Activated gamma-delta T cell treated with anti-CD3 and anti-CD28 coated beads, Interleukin-2, amount 50 U/mL, for 16 hours (primary cell): ENCODE measurements at regions not wholly inside any gene's neighbourhood (a gene's known extent, or its start where the extent isn't known, plus 50 kb on each side); places are given as distances from the start of the nearest gene placed in this dataset.

ENCODE experiments used
- DNase-seq: peaks from one replicate; pipeline ENCODE4 v3.0.0-alpha.2; 2020; ENCODE audit warnings: low read depth

DNA sequence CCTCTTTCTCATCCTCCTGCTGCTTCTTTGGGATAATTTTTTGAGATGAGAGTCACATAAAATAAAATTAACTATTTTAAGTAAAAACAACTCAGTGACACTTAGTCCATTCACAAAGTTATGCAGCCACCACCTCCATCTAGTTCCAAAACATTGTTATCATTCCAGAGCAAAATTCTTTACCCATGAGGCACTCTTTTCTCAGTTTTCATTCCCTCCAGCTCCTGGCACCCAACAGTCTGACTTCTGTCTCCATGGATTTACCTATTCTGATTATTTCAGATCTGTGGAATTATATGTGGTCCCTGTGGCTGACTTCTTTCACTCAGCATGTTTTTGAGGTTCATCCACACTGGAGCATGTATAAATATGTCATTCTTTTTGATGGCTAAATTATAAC, 239.9 kb upstream of the DYNLRB2 start:
- DNase-seq = no peak

DNA sequence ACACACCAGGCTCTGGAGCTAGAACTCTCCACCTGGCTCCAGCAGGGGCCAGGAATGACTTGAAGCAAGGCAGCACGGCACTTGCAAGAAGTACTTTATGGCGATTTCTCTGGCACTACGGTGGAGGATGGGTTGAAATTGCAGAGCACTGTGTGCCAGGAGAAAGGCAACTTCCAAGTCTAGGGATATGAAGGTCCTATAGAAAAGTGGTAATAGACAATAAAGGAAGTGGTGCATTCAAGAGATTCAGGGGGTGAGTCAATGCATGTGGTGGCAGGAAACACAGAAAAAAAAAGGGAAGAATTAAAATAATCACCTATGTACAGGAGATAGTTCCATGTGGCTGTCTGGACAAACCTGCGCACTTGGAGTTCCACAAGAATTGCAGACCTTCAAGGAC, 240.3 kb upstream of the DYNLRB2 start:
- no peak for DNase-seq

DNA sequence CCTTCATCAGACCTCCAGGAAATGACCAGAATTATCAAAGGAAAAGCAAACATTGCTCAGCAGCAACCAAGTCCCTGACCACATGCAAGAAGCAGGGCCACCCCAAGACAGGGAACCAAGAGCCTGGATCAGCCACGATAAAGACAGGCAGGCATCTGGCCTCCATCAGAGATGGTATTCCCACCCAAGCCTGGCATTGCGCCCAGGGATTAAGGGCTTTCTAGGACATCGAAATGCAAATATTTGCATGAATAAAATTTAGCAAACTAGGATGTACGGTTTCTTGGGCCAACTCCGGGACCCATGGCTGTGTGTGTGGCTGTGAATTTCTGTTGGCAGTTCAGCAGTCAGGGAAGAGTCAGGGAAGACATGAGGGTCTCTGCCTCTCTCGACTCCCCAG, 241.4 kb upstream of the DYNLRB2 start:
- DNase-seq = no peak

DNA sequence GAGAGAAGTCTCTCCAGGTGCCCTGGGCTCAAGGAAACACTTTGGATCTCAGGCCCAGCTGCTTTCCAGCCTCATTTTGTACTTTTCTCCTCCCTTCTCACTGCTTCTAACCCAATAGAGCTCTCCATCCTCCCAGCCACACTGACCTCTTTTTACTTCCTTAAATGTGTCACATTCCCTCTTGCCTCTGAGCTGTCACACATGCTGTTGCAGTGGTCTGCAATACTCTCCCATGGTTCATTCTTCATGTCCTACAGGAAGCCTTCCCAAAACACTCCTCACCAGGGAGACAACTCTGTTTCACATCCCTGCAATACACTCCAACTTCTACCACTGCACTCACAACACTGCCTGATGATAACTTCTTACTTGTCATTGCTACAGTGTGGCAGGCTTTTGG, 242.1 kb upstream of the DYNLRB2 start:
- DNase-seq = no peak

DNA sequence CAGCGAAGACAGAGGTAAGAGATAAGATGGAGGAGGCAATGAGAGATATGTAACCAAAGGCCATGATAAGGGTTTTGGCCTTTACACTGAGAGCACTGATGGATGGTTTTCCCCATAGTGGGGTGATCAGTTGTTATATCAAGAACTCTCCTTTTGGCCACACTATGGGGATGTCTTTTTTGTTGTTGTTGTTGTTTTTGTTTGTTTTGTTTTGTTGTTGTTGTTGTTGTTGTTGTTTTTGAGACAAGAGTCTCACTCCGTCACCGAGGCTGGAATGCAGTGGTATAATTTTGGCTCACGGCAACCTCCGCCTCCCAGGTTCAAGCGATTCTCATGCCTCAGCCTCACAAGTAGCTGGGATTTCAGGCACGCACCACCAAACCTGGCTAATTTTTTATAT, 244.8 kb upstream of the DYNLRB2 start:
- DNase-seq = no peak

DNA sequence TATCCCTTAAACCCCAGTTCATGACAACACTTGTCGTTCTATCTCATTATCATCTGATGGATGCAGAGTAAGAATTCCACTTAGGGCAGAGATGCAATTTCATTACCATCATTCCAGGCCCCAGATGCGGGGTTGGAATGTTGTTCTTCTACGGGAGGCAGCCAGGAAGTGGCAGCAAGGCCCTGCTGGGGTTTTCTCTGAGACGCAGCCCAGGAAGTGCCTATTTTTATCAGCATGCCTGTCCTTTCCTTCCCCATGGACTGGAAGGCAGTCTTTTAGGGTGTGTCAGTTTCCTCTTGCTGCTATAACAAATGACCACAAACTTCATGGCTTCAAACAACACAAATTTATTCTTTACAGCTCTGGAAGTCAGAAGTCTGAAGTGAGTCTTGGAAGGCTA, 246.6 kb upstream of the DYNLRB2 start:
- no peak for DNase-seq

DNA sequence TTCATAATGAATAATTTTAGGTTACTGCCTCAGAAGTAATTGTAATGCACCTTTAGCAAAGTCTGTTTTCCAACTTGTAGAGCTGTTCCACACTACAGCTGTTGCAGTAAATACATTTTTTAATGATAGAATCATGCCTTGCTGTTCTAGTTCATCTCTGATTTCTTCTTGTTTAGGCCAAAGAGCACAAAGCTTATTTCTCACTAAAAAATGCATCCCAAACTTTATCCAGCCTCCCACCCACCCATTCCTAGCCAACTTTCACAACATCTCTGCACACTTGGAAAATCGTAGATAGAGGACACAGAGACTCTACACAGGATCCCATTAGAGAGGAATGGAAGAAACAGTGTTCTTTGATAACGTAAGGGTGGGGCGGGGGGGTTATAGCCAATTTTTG, 252.2 kb upstream of the DYNLRB2 start:
- DNase-seq = no peak

DNA sequence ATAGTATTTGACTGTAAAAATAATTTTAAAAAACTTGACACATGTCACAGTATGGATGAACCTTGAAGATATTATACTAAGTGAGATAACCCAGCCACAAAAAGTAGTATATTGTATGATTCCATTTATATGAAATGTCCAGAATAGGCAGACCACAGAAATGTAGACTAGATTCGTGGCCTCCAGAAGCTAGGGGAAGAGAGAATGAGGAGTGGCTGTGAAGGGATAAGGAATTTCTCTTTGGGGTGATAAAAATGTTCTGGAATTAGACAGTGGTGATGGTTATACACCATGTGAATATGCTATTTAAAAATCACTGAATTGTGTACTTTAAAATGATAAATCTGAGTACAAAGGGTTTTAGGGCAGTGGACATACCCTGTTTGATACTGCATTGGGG, 253.1 kb upstream of the DYNLRB2 start:
- DNase-seq = no peak

DNA sequence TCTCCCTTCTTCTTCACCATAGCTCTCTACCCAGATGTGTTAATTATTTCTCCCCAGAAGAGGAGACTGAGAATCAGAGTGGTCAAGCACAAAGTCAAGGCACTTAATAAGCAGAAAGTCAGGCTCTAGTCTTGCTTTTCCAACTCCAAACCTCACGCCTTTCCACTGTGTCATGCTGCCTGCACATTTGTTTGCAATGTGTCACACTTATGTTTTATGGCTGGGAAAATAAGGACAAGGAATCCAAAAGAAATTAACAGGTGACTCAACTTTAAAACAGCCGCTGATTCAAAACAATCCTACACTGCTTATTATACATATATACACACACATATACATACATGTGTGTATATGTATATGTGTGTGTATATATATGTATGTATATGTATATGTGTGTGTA, 255.7 kb upstream of the DYNLRB2 start:
- no peak for DNase-seq

DNA sequence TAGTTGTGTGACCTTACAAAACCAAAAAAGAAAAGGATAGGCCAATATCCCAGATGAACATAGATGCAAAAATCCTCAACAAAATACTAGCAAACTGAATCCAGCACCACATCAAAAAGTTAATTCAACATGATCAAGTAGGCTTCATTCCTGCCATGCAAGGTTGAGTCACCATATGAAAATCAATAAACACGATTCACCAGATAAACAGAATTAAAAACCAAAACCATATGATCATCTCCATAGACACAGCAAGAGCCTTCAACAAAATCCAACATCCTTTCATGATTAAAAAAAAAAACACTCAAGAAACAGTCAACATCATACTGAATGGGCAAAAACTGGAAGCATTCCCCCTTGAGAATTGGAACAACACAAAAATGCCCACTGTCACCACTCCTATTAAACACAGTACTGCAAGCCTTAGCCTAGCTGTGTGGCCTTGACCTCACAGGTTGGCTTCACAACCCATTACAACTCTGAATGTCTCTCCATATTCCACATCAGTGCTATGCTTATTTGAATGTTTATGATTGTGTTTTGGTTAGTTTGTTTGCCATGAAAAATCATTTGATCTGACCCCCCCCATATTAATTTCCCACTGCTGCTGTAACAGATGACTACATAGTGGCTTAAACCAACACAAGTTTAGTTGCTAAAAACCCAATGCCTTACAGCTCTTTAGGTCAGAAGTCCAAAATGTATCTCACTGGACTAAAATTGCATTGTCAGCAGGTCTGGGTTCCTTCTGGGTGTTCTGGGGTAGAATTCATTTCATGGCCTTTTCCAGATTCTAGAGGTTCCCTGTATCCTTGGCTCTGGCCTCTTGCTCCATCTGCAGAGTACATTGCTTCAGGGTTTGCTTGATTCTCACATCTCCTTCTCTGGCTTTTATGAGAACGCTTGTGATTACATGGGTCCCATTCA, 257.1 kb upstream of the DYNLRB2 start:
- DNase-seq = no peak

DNA sequence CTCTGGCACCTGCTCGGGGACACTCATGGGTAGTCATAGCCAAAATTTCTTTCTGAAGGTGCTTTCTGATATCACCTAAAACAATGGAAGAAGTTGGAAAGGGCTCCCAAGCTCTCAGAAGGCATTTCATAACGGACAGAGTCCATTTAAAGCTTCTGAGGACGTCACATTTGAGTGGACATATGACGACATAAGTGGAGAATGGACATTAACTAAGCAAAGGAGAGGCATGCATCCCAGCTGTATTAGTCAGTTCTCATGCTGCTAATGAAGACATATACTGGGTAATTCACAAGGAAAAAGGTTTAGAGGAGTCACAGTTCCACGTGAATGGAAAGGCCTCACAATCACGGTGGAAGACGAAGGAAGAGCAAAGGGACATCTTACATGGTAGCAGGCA, 260.2 kb upstream of the DYNLRB2 start:
- no peak for DNase-seq

DNA sequence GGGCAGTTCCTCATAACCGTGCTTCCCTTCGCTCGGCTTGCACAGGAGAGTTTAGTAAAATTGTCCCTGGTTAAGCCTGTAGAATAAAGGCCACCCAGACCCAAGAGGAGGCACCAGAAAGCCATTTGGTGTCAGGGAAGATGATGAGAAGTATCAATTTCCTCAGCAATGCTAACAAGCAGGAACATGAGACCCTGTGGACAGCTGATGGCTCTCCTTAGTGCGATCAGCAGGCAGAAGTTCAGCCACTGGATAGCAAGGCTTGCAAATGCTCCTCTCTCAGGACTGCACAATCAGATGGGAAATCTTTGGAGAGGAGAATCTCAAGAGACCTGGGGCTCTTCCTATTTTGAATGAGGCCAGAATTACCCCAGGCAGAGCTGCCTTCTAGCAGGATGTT, 261.1 kb upstream of the DYNLRB2 start:
- no peak for DNase-seq

DNA sequence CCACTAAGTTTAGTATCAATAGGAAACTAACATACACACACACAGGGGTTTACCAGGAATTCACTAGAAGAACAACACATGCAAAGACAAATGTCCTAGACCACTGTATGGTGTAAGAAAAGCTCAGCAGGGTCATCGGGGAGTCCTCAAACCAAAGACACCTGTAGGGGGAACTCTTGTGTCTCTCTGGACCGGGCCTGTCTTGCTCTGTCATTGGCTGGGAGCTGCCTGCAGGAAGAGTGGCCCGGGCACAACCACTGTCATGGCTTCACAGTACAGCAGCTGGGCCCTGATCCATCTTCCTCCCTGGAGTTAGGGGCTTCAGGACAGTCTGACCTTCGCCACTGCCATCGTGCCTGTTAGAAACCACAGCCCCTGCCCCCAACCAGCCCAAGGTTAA, 263.6 kb upstream of the DYNLRB2 start:
- DNase-seq = no peak

DNA sequence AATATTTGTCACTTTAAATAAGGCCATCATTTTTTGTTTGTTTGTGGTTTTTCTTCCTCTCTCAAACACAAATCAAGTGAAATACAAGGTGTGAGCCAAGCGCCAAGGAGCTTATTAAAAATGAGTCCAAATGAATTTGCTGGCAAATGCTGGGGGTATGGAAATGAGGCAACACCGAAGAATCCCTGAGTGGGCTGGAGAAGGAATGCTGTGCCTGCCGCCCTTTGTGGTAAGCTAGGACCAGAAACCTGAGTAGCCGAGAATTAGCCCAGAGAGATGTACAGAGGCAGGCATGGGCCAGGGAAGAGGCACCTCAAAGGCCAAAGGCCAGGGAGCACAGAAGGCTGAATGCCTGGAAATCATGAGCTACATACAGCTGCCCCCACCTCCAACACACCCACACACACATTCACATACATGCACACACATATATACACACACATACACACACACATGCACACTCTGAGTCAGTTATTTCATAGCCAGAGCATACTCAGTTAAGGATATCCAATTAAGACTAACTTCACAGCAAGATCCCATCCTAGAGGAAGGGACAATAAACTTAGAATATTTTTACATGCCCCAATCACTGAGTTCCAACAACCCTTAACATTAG, 266.1 kb upstream of the DYNLRB2 start:
- no peak for DNase-seq

DNA sequence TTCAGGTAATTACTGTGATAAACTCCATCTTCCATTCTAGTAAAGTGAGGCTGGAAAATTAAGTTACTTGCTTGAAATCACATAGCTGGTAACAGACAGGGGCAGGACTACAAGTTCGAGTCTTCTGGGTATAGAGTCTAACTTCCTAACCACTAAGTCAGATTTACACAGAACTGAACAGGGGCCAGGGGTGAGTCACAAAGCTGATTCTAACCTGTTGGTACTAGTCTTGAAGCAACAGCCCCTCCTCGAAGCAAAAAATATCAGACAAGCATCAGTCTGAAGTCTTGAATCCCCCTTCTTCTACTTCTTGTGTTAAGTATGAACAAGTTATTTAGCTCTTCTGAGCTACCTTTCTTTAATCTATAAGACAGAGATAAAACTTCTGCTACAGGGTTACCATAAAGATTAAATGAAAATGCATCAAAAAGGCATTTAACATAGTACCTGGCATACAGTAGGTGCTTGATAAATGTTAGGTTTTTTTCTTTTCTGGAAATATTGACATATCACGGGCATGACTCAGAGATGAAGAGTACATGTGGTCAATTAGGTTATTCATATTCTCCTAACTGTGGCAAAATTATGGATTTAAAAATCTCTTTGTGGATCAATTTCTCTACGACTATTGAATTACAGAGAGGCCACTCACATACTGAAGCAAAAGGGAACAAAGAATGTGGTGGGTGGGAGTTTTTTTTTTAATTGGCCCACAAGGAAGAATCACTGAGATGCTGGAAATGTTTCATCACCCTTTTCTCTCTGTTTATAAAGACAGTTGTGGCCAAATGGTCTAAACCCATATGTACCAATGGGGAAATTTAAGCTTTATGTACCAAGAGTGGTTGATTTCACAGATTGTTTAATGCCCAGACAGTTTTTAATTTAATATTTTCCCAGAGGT, 266.9 kb upstream of the DYNLRB2 start:
- no peak for DNase-seq

DNA sequence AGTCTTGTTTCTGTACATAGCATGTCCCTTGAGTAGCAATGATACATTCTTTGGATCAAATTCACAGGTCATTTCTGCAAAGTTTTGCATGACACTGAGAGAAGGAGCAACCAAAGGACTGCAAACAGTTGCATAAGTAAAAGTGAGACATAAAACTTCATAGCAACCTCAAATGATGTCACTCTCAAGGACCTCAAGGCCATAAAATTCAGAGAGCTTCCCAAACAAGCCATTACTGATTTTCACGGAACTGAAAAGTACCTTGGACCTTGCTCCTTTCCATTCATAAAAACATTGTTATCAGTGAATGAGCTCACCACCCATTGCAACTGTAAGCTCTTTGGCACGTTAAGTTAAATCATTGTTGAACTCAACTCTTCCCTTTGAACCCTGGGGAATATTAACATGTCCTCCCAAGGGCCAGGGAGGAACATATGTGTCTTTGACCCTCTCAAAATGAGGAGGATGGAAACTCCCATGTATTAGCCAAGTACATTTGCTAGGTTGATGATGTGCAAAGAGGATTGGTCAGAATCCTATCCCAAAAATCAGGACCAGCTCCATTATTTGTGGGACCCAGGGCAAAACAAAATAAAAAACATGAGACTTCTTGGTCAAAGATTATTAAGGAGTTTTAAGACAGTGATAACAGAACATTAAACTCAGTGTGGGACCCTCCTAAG, 275.0 kb upstream of the DYNLRB2 start:
- DNase-seq = no peak

DNA sequence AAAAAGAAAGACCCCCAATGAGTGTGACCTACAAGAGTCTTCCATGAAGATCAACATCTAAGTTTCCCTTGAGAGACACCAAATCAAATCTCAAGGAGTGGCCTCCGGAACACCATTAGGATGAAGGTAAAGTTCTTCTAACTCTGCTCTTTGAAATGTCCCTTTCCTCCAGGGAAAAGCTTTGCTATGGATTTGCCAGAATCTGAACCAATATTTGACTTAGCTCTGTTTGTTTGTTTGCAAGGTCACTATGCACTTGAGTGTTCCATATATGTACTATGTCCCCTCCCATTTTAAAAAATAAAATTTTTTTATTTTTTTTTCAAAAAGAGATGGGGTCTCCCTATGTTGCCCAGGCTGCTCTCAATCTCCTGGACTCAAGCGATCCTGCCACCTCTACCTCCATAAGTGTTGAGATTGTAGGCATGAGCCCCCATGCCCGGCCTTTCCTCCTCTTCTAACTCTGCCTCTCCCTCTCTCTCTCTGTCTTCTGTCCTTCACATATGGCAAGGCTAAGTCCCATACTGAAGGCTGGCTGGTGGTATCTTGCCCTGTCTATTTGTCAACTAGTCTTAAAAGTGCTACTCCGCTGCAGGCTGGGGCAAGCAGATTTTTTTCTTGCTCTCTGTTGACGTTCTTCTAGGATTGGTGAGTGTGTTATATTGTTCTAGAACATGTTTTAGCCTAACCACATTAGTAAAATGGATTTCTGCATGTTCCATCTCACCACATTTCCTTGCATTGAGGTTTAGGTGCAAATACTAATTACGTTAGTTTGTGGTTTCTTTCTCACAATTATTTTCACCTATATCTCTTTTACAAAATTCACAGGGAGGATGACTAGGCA, 276.7 kb upstream of the DYNLRB2 start:
- DNase-seq = no peak

DNA sequence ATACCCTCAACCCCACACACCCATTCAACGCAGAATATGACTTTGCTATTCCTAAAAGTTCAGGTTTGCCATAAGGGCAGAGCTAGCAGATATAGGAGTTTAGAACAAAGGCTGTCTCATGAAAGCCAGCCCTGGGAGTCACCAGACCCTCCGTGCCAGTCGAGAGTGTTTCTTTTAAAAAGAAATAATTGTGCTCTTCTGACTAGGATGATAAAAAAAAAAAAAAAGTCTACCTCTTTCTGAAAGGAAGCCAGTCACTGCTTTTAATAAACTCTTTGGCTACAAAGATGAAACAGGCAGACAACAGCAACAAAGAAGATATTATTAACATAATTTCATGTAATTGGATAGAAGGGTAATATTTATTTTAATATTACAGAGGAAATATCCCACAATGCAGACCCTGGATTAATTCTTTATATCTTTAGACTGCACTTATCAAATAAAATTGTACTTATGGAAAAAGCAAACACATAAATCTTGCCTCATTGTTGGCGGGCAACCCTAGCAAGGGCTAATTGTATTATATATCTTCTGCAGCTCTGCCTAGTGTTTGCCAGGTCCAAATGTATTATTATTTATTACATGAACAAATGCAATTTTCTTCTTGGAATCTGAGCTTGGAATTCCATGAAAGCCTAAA, 277.5 kb upstream of the DYNLRB2 start:
- no peak for DNase-seq

DNA sequence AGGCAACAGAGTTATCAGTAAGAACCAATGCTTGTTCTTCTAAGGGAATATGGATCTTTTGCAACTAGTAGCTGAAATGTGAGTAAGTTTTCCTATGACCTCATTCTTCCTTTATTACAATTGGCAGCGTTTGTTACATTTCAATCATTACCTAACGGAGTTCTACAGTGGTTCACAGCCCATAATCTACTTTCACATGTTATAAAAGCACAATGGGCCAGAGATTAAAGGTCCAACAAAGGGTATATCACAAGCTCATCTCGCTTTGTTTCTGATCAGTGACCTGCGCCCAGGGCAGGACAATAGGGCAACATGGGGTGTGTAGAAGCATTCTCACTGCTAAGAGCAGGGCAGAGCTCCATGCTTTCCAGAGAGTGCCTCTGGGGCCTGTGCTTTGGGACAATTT, 279.9 kb upstream of the DYNLRB2 start:
- DNase-seq = no peak

DNA sequence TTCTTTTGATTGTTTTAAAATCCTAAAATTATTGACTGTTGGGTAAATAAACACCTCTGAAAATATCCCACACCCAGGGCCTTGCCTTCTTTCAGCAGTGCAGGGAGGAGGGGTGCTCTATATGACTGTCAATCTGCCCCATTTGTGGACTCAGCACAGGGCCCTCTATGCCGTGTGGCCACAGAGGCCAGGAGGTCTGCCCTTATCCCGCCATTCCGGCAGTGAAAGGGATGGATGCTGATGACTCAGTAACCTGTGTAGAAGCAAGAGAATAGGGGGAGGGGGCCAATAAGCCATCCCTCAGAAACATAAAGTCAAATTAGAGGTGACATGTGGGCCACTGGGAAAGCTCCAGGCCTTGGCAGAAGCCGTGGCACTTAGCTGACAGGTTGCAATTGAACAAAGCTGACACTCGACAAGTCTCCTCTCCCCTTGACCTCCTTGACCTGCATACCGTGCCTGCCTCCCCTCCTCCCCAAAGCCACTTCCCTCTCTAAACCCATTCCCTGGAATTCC, 281.4 kb upstream of the DYNLRB2 start:
- DNase-seq = no peak
